CD4-positive, alpha-beta memory T cell (primary cell): ENCODE measurements at regions not wholly inside any gene's neighbourhood (a gene's known extent, or its start where the extent isn't known, plus 50 kb on each side); places are given as distances from the start of the nearest gene placed in this dataset.
A peak's percentile ranks its signal among the peaks of the same experiment; 100 is the strongest.

Source experiments
- CTCF ChIA-PET: fragments of 350-600 bp; sonication (Branson Sonifier 250); formaldehyde crosslinking; loops from one replicate; lab custom pipeline; 2021; ENCODE audit warnings: inconsistent platforms; ENCODE audit not compliant: partially characterized antibody; lab: Charles Lee
- POLR2A ChIA-PET: fragments of 350-600 bp; sonication (Branson Sonifier 250); formaldehyde crosslinking; loops from one replicate; lab custom pipeline; 2021; ENCODE audit not compliant: partially characterized antibody; lab: Charles Lee
- DNase-seq, 5 donors: peaks; one replicate each; pipeline versions ENCODE4 v3.0.0 to v3.0.0-alpha.2; 2020 to 2022; ENCODE audit warnings: mixed read lengths in 1 of 5
- H3K27ac ChIP-seq: one replicate; pipeline ENCODE4 v1.7.0; 2013; ENCODE audit warnings: low read depth, low read length
- H3K27me3 ChIP-seq: 2 replicates; pipeline ENCODE4 v1.7.0; 2013; ENCODE audit warnings: mild to moderate bottlenecking, low read length, moderate library complexity; ENCODE audit not compliant: insufficient read depth
- H3K36me3 ChIP-seq: 2 replicates; pipeline ENCODE4 v1.7.0; 2013; ENCODE audit warnings: mild to moderate bottlenecking, low read length, moderate library complexity; ENCODE audit not compliant: insufficient read depth
- H3K4me1 ChIP-seq: 2 replicates; pipeline ENCODE4 v1.7.0; 2013; ENCODE audit warnings: mild to moderate bottlenecking, low read length, moderate library complexity; ENCODE audit not compliant: insufficient read depth
- H3K4me3 ChIP-seq, 2 donors: one replicate each; pipeline ENCODE4 v1.7.0; 2013; ENCODE audit warnings: low read length in 2 of 2, mild to moderate bottlenecking in 1 of 2
- H3K9me3 ChIP-seq, 2 donors: one replicate each; pipeline ENCODE4 v1.7.0; 2013; ENCODE audit warnings: low read length in 2 of 2, control low read depth in 1 of 2; ENCODE audit not compliant: control insufficient read depth in 1 of 2
- H3K27ac Mint-ChIP-seq, 7 donors: one replicate each; pipeline ENCODE4 v1.8.0; 2020 to 2021; ENCODE audit warnings: mixed read lengths in 7 of 7, mild to moderate bottlenecking in 6 of 7, inconsistent platforms in 3 of 7, moderate library complexity in 3 of 7
- H3K27me3 Mint-ChIP-seq, 2 donors: one replicate each; pipeline ENCODE4 v1.8.0; 2020 to 2021; ENCODE audit warnings: mixed read lengths in 2 of 2
- H3K36me3 Mint-ChIP-seq, 2 donors: one replicate each; pipeline ENCODE4 v1.8.0; 2020 to 2021; ENCODE audit warnings: mixed read lengths in 2 of 2, inconsistent platforms in 1 of 2, mild to moderate bottlenecking in 1 of 2
- H3K4me1 Mint-ChIP-seq, 4 donors: one replicate each; pipeline ENCODE4 v1.8.0; 2020 to 2021; ENCODE audit warnings: mixed read lengths in 4 of 4, mild to moderate bottlenecking in 1 of 4
- H3K4me3 Mint-ChIP-seq, 8 donors: one replicate each; pipeline ENCODE4 v1.8.0; 2020 to 2021; ENCODE audit warnings: mixed read lengths in 8 of 8, mild to moderate bottlenecking in 7 of 8, moderate library complexity in 6 of 8, inconsistent platforms in 3 of 8
- H3K9me3 Mint-ChIP-seq, 8 donors: one replicate each; pipeline ENCODE4 v1.8.0; 2020 to 2021; ENCODE audit warnings: mixed read lengths in 8 of 8, mild to moderate bottlenecking in 5 of 8, inconsistent platforms in 3 of 8, moderate library complexity in 1 of 8
- intact Hi-C: fragments of 100-400 bp; cut with micrococcal nuclease; formaldehyde crosslinking; loops from one replicate; pipeline ENCODE4 v1.15.1; 2023

DNA sequence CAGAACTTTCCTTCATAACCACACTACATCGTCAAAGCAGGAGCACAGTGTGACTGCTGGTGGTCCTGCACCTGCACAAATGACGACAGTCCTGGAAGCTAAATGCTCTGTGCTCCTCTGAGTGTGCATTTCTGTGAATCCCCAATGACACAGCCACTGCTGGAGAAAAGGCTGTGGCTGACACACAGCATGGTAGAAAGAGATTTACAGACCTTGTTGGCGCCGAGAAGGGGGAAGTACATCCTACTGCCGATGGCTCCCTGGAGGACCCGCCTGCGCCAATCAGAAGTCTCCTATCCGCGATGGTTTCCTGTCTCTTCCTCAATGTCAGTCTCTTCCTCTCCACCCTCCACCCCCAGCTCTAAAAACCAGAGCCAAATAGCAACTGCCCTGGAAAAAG is 115.4 kb upstream of the RAB4A start:
- ChIA-PET POLR2A (interaction anchor here (0.9 to 1.6 kb wide), 2 partner anchors 14 to 25 kb away, joined by 3 to 5 read pairs; no protein-coding TSS in a partner anchor), CTCF (interaction anchor here (1.6 to 3.4 kb wide), 2 partner anchors 10 to 420 kb away, joined by 4 to 18 read pairs; partner anchors contain the start of gene RHOU)
- Histone ChIP-seq H3K36me3 (no peaks in the 10 kb centered on the region), H3K27me3 (no peaks in the 10 kb centered on the region), H3K4me3 (no peak overlapping the region), H3K9me3 (no peaks in the 10 kb centered on the region), H3K27ac (no peak overlapping the region), H3K4me1 (peaks cover 27% of the 10 kb centered on the region)
- intact Hi-C loops, result no loop called here
- H3K4me1 Mint-ChIP-seq, result peaks cover 16 to 41% (median 34%) of the 10 kb centered on the region in 4 donors
- H3K4me3 Mint-ChIP-seq, result peak overlapping the region; percentile 65 to 83 (median 76)
- no peaks in the 10 kb centered on the region for H3K27me3 Mint-ChIP-seq
- H3K9me3 Mint-ChIP-seq, result no peaks in the 10 kb centered on the region
- peak in 3 of 5 donors; percentile 10 to 24 (median 16) for DNase-seq
- peak overlapping the region in 5 of 7 donors; percentile 53 to 84 (median 70) for H3K27ac Mint-ChIP-seq
- no peaks in the 10 kb centered on the region for H3K36me3 Mint-ChIP-seq

DNA sequence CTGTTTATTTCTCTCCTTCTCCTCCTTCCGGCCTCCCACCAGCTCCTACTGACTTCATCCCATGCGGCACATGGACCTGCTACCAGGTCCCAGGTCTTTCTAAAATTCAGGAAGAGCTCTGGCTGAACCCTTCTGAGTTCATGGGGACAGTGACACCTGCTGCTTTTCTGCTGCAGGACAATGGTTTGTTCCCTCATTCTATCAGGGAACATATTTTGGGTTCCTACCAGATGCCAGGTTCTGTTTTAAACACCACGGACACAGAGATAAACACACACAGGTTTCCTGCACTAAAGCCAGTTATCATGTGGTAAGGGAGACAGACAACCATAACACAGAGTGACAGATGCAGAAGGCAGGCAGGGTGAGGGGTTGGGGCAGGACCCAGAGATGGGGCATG is 114.0 kb upstream of the RAB4A start:
- Histone ChIP-seq H3K27me3 (no peaks in the 10 kb centered on the region), H3K9me3 (no peaks in the 10 kb centered on the region), H3K4me3 (no peak overlapping the region), H3K27ac (no peak overlapping the region), H3K4me1 (peaks cover 27% of the 10 kb centered on the region), H3K36me3 (no peaks in the 10 kb centered on the region)
- ChIA-PET POLR2A (interaction anchor here (1.2 kb wide), 1 partner anchor 421 kb away, joined by 5 read pairs; the partner anchor contains the start of gene RHOU), CTCF (interaction anchor here (1.0 to 3.4 kb wide), 3 partner anchors 11 to 422 kb away, joined by 3 to 18 read pairs (median 4); partner anchors contain the start of gene RHOU)
- Mint-ChIP-seq H3K9me3 (no peaks in the 10 kb centered on the region), H3K4me3 (peak overlapping the region in 3 of 8 donors; percentile 25 to 40 (median 31)), H3K27me3 (no peaks in the 10 kb centered on the region), H3K36me3 (no peaks in the 10 kb centered on the region), H3K4me1 (peaks cover 16 to 41% (median 34%) of the 10 kb centered on the region in 4 donors), H3K27ac (peak overlapping the region in 3 of 7 donors; percentile 36 to 81 (median 55))
- DNase-seq, result no peak
- intact Hi-C loops, result loop anchor here (2.0 kb wide), 2 partner anchors 422 to 492 kb away; partner anchors contain the start of gene RHOU

DNA sequence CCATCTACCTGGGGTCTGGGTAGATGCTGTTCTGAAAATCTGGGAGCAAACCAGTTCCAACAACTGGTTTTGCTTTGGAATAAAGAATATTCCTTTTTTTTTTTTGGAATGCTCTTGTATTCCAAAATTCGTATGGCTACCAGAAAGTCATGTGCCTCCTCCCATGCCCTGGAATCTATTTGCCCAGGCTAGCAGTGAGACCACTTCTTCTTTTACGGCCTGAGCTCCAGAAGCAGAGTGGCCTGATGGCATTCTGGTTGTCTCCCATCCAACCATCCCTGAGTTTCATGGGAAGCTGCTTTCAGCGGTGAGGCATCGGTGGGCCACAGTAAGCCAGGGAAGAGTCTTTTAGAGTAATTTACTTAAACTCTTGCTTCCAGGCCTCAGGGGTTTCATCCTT is 113.4 kb upstream of the RAB4A start:
- Mint-ChIP-seq H3K4me3 (no peak overlapping the region), H3K27me3 (no peaks in the 10 kb centered on the region), H3K9me3 (no peaks in the 10 kb centered on the region), H3K27ac (no peak overlapping the region), H3K36me3 (no peaks in the 10 kb centered on the region), H3K4me1 (peaks cover 16 to 39% (median 34%) of the 10 kb centered on the region in 4 donors)
- H3K36me3 ChIP-seq, result no peaks in the 10 kb centered on the region
- ChIA-PET CTCF (interaction anchor here (3.4 kb wide), 1 partner anchor 422 kb away, joined by 18 read pairs; the partner anchor contains the start of gene RHOU), POLR2A (interaction anchor here (1.2 kb wide), 1 partner anchor 422 kb away, joined by 5 read pairs; the partner anchor contains the start of gene RHOU)
- intact Hi-C loops, result loop anchor here (2.0 kb wide), 2 partner anchors 423 to 493 kb away; partner anchors contain the start of gene RHOU
- H3K4me3 ChIP-seq, result no peak overlapping the region
- no peaks in the 10 kb centered on the region for H3K9me3 ChIP-seq
- H3K27me3 ChIP-seq, result no peaks in the 10 kb centered on the region
- H3K27ac ChIP-seq, result no peak overlapping the region
- H3K4me1 ChIP-seq, result peaks cover 27% of the 10 kb centered on the region
- no peak for DNase-seq

GRCh38 chr1:229158341-229158921 is 112.5 kb upstream of the RAB4A start:
- H3K27me3 ChIP-seq, result no peaks in the 10 kb centered on the region
- no peak overlapping the region for H3K4me3 ChIP-seq
- intact Hi-C loops, result no loop called here
- DNase-seq, result no peak
- no peaks in the 10 kb centered on the region for H3K36me3 ChIP-seq
- no peaks in the 10 kb centered on the region for H3K9me3 Mint-ChIP-seq
- H3K4me3 Mint-ChIP-seq, result no peak overlapping the region
- no peak overlapping the region for H3K27ac ChIP-seq
- H3K9me3 ChIP-seq, result no peaks in the 10 kb centered on the region
- H3K27ac Mint-ChIP-seq, result no peak overlapping the region
- ChIA-PET CTCF (interaction anchor here (3.4 kb wide), 1 partner anchor 423 kb away, joined by 18 read pairs; the partner anchor contains the start of gene RHOU), POLR2A (no interaction called here)
- peaks cover 26% of the 10 kb centered on the region for H3K4me1 ChIP-seq
- no peaks in the 10 kb centered on the region for H3K36me3 Mint-ChIP-seq
- H3K4me1 Mint-ChIP-seq, result peaks cover 14 to 36% (median 31%) of the 10 kb centered on the region in 4 donors
- no peaks in the 10 kb centered on the region for H3K27me3 Mint-ChIP-seq

DNA sequence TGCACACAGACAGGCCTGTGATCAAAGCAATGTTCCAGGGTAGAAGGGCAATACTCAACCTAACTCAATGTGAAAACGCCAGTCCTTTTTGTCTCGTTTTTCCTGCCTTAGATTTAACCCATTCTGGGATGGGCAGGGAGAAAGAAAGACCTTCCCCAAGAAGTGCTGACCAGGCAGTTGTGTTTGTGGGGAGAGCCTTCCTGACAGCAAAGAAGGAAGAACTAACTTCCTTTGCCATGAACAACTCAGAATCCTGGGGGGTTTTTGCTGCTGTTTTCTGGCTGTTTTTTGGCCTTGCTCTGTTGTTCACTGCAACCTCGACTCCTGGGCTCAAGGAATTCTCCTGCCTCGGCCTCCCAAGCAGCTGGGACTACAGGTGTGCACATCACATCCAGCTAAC is 112.0 kb upstream of the RAB4A start:
- intact Hi-C loops, result no loop called here
- Mint-ChIP-seq H3K4me1 (peaks cover 11 to 31% (median 26%) of the 10 kb centered on the region in 4 donors), H3K9me3 (no peaks in the 10 kb centered on the region), H3K36me3 (no peaks in the 10 kb centered on the region), H3K27ac (no peak overlapping the region), H3K4me3 (no peak overlapping the region), H3K27me3 (no peaks in the 10 kb centered on the region)
- H3K27ac ChIP-seq, result no peak overlapping the region
- no peak for DNase-seq
- POLR2A ChIA-PET, result no interaction called here
- CTCF ChIA-PET, result no interaction called here
- no peaks in the 10 kb centered on the region for H3K27me3 ChIP-seq
- H3K4me3 ChIP-seq, result no peak overlapping the region
- H3K36me3 ChIP-seq, result no peaks in the 10 kb centered on the region
- H3K4me1 ChIP-seq, result peaks cover 21% of the 10 kb centered on the region
- H3K9me3 ChIP-seq, result no peaks in the 10 kb centered on the region

DNA sequence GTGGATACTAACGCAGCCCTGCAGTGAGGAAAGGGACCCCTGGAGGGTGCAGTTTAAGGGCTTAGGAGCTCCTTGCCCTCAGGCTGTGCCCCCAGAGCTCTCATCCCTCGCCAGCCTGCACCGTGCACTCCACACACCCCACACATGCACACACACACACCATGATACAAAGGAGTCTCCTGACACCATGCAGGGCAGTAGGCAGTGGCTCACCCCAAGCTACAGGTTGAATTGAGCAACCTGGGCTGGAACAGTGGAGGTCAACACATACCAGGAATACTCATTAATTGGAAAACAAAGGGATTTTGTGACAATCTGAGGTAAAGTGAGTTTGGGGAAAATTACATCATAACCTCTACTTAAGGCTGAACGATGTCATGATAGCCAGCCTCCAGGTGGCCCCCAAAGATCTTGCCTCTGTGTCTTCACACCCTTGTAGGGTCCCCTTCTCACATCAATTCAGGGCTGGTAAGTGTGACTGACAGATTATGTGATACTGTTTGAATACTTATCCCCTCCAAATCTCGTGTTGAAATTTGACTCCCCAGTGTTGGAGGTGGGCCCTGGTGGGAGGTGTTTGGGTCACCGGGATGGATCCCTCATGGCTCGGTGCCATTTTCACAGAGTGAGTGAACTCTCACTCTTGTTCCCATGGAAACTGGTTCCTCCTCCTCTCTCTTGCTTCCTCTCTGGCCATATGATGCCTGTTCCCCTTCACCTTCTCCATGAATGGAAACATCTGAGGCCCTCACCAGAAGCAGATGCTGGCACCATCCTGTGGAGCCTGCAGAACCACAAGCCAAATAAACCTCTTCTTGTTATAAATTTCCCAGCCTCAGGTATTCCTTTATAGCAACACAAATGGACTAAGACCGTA is 111.0 kb upstream of the RAB4A start:
- H3K27ac ChIP-seq, result no peak overlapping the region
- no peaks in the 10 kb centered on the region for H3K36me3 ChIP-seq
- H3K27ac Mint-ChIP-seq, result no peak overlapping the region
- H3K9me3 ChIP-seq, result no peaks in the 10 kb centered on the region
- no peak overlapping the region for H3K4me3 ChIP-seq
- peaks cover 11 to 21% (median 17%) of the 10 kb centered on the region in 4 donors for H3K4me1 Mint-ChIP-seq
- H3K27me3 Mint-ChIP-seq, result peaks cover 2 to 3% of the 10 kb centered on the region in 2 donors
- H3K4me3 Mint-ChIP-seq, result no peak overlapping the region
- H3K27me3 ChIP-seq, result no peaks in the 10 kb centered on the region
- intact Hi-C loops, result no loop called here
- no peaks in the 10 kb centered on the region for H3K36me3 Mint-ChIP-seq
- ChIA-PET POLR2A (no interaction called here), CTCF (interaction anchor here (1.2 kb wide), 1 partner anchor 32 kb away, joined by 3 read pairs; no protein-coding TSS in a partner anchor)
- peaks cover 12% of the 10 kb centered on the region for H3K4me1 ChIP-seq
- DNase-seq, result no peak
- no peaks in the 10 kb centered on the region for H3K9me3 Mint-ChIP-seq

DNA sequence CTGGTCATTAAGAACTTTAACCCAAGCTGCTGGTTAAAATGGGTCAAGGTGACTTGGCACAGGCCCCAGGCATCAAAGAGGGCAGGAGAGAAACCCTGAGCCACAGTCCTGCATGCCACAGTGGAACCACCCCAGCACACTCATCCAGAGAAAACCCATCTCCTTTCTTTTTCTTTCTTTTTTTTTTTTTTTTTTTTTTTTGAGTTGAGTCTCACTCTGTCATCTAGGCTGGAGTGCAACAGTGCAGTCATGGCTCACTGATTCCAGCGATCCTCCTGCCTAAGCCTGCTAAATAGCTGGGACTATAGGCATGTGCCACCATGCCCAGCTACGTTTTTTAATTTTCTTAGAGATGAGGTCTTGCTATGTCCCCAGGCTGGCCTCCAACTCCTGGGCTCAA is 109.2 kb upstream of the RAB4A start:
- Mint-ChIP-seq H3K36me3 (no peaks in the 10 kb centered on the region), H3K4me3 (no peak overlapping the region), H3K9me3 (no peaks in the 10 kb centered on the region), H3K27ac (no peak overlapping the region), H3K27me3 (peaks cover 3% of the 10 kb centered on the region in 2 donors), H3K4me1 (peaks cover 1 to 6% (median 2%) of the 10 kb centered on the region in 4 donors)
- H3K36me3 ChIP-seq, result no peaks in the 10 kb centered on the region
- no peak for DNase-seq
- intact Hi-C loops, result no loop called here
- no peaks in the 10 kb centered on the region for H3K4me1 ChIP-seq
- H3K9me3 ChIP-seq, result no peaks in the 10 kb centered on the region
- no peak overlapping the region for H3K27ac ChIP-seq
- H3K27me3 ChIP-seq, result no peaks in the 10 kb centered on the region
- CTCF ChIA-PET, result no interaction called here
- no peak overlapping the region for H3K4me3 ChIP-seq
- POLR2A ChIA-PET, result interaction anchor here (1.2 kb wide), 1 partner anchor 10 kb away, joined by 5 read pairs; no protein-coding TSS in a partner anchor
